HEK293 (cell line): ENCODE measurements at regions not wholly inside any gene's neighbourhood (a gene's known extent, or its start where the extent isn't known, plus 50 kb on each side); places are given as distances from the start of the nearest gene placed in this dataset.

ENCODE experiments used
- CTCF ChIA-PET: fragments of 350-600 bp; formaldehyde crosslinking; extraction: SDS; loops from one replicate; lab custom pipeline; 2021; ENCODE audit warnings: antibody characterized with exemption; lab: Yijun Ruan, JAX
- POLR2A ChIA-PET: fragments of 300-600 bp; formaldehyde crosslinking; extraction: SDS; loops from one replicate; lab custom pipeline; 2020; ENCODE audit warnings: antibody characterized with exemption, inconsistent platforms; lab: Yijun Ruan, JAX
- H3K27ac ChIP-seq: fragments of 200-500 bp; sonication (Bioruptor generic); 2 replicates; pipeline ENCODE4 v1.5.1; 2014; ENCODE audit warnings: low read depth, low read length, control low read depth, inconsistent platforms; ENCODE audit errors: extremely low read depth
- H3K36me3 ChIP-seq, 2 experiments: fragments of 200-500 bp in 1 of 2; sonication (Bioruptor generic) in 1 of 2; 1 replicate in 1 of 2; 2 replicates in 1 of 2; pipeline ENCODE4 v1.5.1; 2014 to 2017; ENCODE audit warnings: inconsistent platforms in 2 of 2, low read length in 2 of 2; ENCODE audit not compliant: control insufficient read depth in 2 of 2, insufficient read depth in 1 of 2
- H3K4me1 ChIP-seq: fragments of 200-500 bp; sonication (Bioruptor generic); 2 replicates; pipeline ENCODE4 v1.5.1; 2014; ENCODE audit warnings: mild to moderate bottlenecking, low read length, inconsistent platforms; ENCODE audit not compliant: control insufficient read depth, insufficient read depth
- H3K4me3 ChIP-seq: 2 replicates; pipeline ENCODE4 v1.5.1; 2011; ENCODE audit warnings: low read depth, mild to moderate bottlenecking, control low read depth, low read length, moderate library complexity
- H3K9me3 ChIP-seq: fragments of 200-500 bp; sonication (Bioruptor generic); 2 replicates; pipeline ENCODE4 v1.5.1; 2014; ENCODE audit warnings: low read depth, low read length, inconsistent platforms; ENCODE audit not compliant: control insufficient read depth, insufficient read depth
- IKZF3 ChIP-seq: fragments of 450-650 bp; IDR thresholded peaks from 2 replicates; pipeline ENCODE4 v1.5.0; 2018; ENCODE audit warnings: missing biosample characterization, mild to moderate bottlenecking, missing genetic modification characterization, moderate library complexity
- REST ChIP-seq: fragments of 450-650 bp; formaldehyde crosslinking; IDR thresholded peaks from 2 replicates; pipeline ENCODE4 v1.5.1; 2016; ENCODE audit warnings: missing biosample characterization, missing genetic modification characterization
- SALL2 ChIP-seq: fragments of 450-650 bp; formaldehyde crosslinking; IDR thresholded peaks from 2 replicates; pipeline ENCODE4 v1.5.0; 2017; ENCODE audit warnings: missing biosample characterization, mild to moderate bottlenecking, missing genetic modification characterization, borderline replicate concordance
- ZBTB1 ChIP-seq: fragments of 450-650 bp; formaldehyde crosslinking; IDR thresholded peaks from 2 replicates; pipeline ENCODE4 v1.5.1; 2016; ENCODE audit warnings: missing biosample characterization, missing genetic modification characterization
- ZBTB48 ChIP-seq: fragments of 450-650 bp; formaldehyde crosslinking; IDR thresholded peaks from 2 replicates; pipeline ENCODE4 v1.5.1; 2016; ENCODE audit warnings: missing biosample characterization, missing genetic modification characterization
- ZBTB8A ChIP-seq: fragments of 450-650 bp; formaldehyde crosslinking; IDR thresholded peaks from 2 replicates; pipeline ENCODE4 v1.5.1; 2016; ENCODE audit warnings: missing biosample characterization, missing genetic modification characterization
- ZNF2 ChIP-seq: fragments of 450-650 bp; formaldehyde crosslinking; IDR thresholded peaks from 2 replicates; pipeline ENCODE4 v1.5.1; 2016; ENCODE audit warnings: missing biosample characterization, missing genetic modification characterization
- ZNF239 ChIP-seq: fragments of 450-650 bp; formaldehyde crosslinking; IDR thresholded peaks from 2 replicates; pipeline ENCODE4 v1.5.1; 2016; ENCODE audit warnings: missing biosample characterization, missing genetic modification characterization
- ZNF335 ChIP-seq: fragments of 450-650 bp; formaldehyde crosslinking; conservative IDR thresholded peaks from 2 replicates; pipeline ENCODE4 v1.5.1; 2016; ENCODE audit warnings: missing biosample characterization, missing genetic modification characterization
- ZNF37A ChIP-seq: fragments of 450-650 bp; IDR thresholded peaks from 2 replicates; pipeline ENCODE4 v1.5.1; 2018; ENCODE audit warnings: missing biosample characterization, missing genetic modification characterization
- ZNF518A ChIP-seq: fragments of 450-650 bp; formaldehyde crosslinking; conservative IDR thresholded peaks from 2 replicates; pipeline ENCODE4 v1.5.1; 2016; ENCODE audit warnings: low read depth, missing biosample characterization, missing genetic modification characterization
- ZNF639 ChIP-seq: fragments of 450-650 bp; formaldehyde crosslinking; IDR thresholded peaks from 2 replicates; pipeline ENCODE4 v1.5.1; 2016; ENCODE audit warnings: missing biosample characterization, missing genetic modification characterization
- ZNF660 ChIP-seq: fragments of 450-650 bp; IDR thresholded peaks from 2 replicates; pipeline ENCODE4 v1.5.1; 2018; ENCODE audit warnings: missing biosample characterization, mild to moderate bottlenecking, missing genetic modification characterization

- Histone ChIP-seq H3K36me3 (no peaks in the 10 kb centered on the region), H3K27ac (no peak overlapping the region), H3K4me3 (no peak overlapping the region), H3K4me1 (no peaks in the 10 kb centered on the region), H3K9me3 (no peaks in the 10 kb centered on the region)
- POLR2A ChIA-PET, result no interaction called here
- TF ChIP-seq REST (tag by site-specific recombination) (0 out of 2 replicates have a peak, but pooled peaks have one; percentile 20), SALL2 (tag by site-specific recombination) (no peak), IKZF3 (tag by site-specific recombination) (no peak)
- CTCF ChIA-PET, result interaction anchor here (0.6 to 0.8 kb wide), 2 partner anchors 29 to 121 kb away, joined by 3 to 4 read pairs; no protein-coding TSS in a partner anchor
Observed at GRCh38 chr18:42174909-42175308, 219.9 kb downstream of the PIK3C3 start.

- POLR2A ChIA-PET, result no interaction called here
- H3K9me3 ChIP-seq, result no peaks in the 10 kb centered on the region
- CTCF ChIA-PET, result no interaction called here
- H3K4me3 ChIP-seq, result no peak overlapping the region
- no peak overlapping the region for H3K27ac ChIP-seq
- no peak for TF ChIP-seq ZNF37A
- TF ChIP-seq ZBTB48 (tag by site-specific recombination), result no peak
- TF ChIP-seq ZNF660 (tag by site-specific recombination), result no peak
- TF ChIP-seq ZNF239 (tag by site-specific recombination), result no peak
- no peak for TF ChIP-seq ZNF2
- no peak for TF ChIP-seq ZBTB1 (tag by site-specific recombination)
- TF ChIP-seq ZBTB8A (tag by site-specific recombination), result no peak
- no peak for TF ChIP-seq ZNF518A (tag by site-specific recombination)
- no peak for TF ChIP-seq ZNF639 (tag by site-specific recombination)
- no peak for TF ChIP-seq ZNF335 (tag by site-specific recombination)
- H3K4me1 ChIP-seq, result no peaks in the 10 kb centered on the region
- no peaks in the 10 kb centered on the region for H3K36me3 ChIP-seq
Observed at GRCh38 chr18:42176599-42176998, 221.6 kb downstream of the PIK3C3 start.
